GM21717 (cell line): ENCODE measurements at regions not wholly inside any gene's neighbourhood (a gene's known extent, or its start where the extent isn't known, plus 50 kb on each side); places are given as distances from the start of the nearest gene placed in this dataset.
"Not testable (repeated sequence)": the region's sequence is repeated elsewhere in the genome, so short reads cannot be mapped to it uniquely, and the experiment has no call there.

ENCODE experiments used
- ATAC-seq: cut with Tn5 transposase; IDR thresholded peaks from one replicate; pipeline ENCODE4 v1.9.1; 2021; ENCODE audit warnings: mild to moderate bottlenecking, moderate library complexity; ENCODE audit not compliant: unreplicated experiment

DNA sequence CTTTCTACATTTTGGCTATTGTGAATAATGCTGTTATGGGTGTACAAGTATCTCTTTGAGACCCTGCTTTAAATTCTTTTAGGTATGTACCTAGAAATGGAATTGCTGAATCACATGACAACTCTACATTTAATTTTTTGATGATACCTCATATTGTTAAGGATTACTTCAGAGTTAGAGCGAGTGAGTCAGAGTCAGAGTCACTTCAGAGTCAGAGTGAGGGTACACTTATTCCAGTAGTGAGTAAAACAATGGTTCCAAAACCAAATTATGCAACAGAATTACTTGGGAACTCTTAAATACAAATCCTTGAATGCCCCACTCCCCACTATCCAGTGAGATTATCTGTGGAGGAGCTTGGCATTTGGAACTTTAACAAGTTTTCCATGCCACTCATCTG lies 50.3 kb upstream of the SNRK start:
- ATAC-seq, result no peak

DNA sequence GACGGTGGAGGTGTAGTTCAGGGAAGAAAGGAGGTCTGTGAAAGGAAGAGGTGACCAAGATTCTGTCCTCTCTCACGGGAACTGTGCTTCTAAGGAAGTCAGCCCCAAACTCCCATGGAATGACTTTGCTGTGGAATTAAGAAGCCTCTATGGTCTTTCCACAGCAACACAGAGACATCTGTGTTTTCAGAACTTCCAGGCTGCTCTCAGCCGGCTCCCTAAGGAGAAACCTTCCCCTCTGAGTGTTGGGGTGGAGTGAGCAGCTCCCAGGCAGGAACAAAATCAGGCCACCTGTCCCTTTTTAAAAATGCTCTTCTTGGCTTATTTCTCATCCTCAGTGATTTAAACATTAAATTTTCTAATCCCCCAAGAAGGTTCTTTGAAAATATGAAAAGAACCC lies 53.3 kb upstream of the SNRK start:
- ATAC-seq, result no peak

DNA sequence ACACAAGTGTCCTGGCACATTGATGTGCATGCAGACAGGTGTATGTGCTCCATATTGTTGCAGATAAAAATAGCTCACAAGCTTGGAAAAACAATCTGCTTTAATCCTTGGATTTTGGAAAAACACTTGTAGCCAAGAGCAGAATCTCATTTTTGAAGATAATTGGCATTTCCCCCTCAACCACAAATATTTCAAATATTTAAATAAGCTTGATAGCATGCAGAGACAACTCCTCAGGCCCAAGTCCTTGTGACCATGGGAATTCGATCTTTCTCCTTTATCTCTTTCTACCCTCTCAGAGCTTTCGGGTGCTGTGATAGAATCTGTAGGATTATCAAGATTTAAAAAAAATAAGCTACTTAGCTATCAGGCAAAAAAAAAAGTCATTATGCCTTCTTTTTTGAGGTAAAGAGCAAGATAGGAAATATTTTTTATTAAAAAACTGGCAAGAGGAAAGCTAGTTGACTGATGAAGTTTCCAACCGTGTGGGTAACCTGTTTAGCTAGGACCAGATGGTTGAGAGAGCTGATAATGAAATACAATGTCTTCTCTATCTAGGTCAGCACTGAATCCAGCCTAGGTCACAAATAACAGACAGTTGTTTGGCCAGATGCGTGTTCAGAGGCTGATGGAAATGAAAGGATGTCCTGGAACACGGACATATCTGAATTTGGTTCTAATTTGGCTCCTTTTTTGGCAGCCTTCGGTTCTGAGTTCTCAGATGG lies 54.9 kb upstream of the SNRK start:
- no peak for ATAC-seq

DNA sequence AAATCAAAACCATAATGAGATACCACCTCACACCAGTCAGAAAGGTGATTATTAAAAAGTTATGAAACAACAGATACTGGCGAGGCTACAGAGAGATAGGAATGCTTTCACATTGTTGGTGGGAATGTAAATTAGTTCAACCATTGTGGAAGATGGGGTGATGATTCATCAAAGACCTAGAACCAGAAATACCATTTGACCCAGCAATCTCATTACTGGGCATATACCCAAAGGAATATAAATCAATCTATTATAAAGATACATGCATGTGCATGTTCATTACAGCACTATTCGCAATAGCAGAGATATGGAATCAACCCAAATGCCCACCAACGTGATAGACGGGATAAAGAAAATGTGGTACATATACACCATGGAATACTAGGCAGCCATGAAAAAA lies 56.5 kb upstream of the SNRK start:
- not testable (repeated sequence) for ATAC-seq

DNA sequence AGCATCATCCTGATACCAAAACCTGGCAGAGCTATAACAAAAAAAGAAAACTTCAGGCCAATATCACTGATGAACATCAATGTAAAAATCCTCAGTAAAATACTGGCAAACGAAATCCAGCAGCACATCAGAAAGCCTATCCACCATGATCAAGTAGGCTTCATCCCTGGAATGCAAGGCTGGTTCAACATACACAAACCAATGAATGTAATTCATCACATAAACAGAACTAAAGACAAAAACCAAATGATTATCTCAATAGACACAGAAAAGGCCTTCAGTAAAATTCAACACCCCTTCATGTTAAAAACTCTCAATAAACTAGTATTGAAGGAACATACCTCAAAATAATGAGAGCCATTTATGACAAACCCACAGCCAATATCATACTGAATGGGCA lies 58.7 kb upstream of the SNRK start:
- not testable (repeated sequence) for ATAC-seq

DNA sequence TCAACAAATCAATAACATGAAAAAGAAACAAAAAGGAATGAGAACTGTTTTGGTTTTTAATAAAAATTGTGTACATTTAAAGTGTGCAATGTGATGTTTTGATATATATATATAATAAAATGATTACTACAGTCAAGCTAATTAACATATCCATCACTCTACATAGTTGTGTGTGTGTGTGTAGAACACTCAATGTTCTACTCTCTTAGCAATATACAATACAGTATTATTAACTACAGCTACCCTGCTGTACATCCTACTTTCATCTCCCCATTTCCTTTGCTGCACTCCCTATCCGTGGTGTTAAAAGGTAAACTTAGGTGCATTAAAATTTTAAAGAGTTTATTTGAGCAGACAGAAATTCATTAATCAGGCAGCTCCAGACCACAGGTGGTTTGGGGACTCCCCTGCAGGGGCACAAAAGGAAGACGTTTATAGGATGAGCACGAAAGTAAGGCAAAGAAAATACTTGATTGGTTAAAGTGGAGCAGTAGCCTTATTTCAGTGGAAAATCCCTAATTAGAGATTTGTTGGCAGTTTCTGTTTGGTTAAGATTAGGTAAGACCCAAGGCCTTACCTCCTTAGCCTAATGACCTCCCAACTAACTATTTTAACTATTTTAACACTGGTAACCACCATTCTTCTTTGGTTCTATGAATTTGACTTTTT lies 61.8 kb upstream of the SNRK start:
- ATAC-seq, result no peak

DNA sequence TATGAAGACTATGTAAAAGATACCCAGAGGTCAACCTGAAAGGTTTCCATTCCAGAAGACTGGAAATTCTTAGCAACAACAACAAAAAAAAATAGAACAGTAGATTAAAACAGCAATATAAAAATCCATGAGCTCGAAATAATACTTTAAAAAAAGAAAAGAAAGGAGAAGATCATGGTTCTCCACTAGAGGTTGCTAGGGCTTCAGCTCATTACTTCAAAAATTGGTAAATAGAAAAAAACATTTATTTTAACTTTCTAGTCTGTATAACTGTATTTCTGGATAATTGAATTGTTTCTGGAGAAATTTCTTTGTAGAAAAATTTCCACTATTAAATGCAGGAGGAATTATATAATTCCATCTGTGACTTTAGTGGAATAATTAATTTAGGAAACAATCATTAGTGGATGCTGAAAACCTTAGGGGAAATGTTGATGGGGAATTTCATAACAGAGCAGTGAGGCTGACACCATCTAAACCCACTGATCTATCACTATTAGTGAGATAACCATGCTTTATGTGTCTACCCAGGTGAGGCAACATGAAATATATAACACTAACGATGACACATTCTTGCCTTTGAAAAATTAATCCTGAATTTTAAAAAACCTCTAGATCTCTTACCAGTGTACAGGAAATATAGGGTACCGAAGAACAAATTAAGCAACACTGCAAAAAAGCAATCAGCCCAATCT lies 62.5 kb upstream of the SNRK start:
- ATAC-seq, result no peak

DNA sequence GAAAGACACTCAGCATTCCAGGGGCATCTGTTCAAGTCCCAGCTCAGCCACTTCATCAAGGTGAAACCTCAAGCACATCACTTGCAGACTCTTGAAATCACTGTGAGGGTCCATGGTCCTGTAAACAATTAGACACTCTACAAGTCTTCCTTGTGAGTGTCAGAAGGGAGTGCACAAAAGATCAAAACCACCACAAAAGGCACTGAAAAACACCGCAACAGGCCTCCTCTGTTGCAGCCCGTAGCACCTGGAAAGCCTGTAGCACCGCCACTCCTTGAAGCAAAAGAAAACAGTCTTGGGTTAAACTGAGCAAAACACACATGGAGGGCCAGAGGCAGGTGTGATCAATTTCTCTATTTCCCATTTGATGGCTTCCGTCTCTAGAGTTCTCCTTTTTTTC lies 63.8 kb upstream of the SNRK start:
- ATAC-seq, result no peak

DNA sequence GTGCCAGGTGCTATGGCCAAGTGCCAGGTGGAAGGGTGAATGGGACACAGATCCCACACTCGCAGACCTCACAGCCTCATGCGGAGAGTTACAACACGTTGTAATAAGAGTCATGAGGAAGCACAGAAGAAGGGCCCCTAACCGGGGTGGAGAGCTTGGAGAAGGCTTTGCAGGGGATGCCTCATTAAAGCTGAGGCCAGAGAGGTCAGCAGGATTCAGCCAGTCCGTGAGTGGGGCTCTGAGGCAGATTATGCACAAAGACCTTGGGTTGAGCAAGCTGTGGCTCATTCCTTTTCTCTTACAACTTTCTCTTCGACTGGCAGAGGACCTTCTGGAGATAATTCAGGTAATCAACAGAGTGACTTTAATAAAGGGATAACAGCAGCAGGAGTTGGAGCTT lies 65.3 kb upstream of the SNRK start:
- ATAC-seq, result no peak

DNA sequence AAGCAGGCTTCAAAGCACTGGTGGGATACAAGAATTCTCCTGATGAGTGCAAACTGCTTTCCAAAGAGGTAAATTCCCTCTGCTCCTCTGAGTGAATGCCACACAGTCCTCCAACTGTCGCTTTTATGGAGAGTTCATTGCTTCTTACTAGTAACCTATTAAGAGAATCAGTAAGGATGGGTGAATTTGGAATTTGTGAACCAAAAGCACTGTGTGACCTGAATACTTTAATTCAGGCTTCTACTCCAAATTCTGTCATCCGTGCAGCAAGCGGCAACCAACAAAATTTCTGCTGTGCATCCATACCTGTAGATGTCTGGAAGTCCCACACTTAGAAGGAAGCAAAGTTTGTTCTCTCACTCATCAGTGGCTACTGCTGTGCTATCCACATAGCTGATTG lies 66.7 kb upstream of the SNRK start:
- ATAC-seq, result no peak

DNA sequence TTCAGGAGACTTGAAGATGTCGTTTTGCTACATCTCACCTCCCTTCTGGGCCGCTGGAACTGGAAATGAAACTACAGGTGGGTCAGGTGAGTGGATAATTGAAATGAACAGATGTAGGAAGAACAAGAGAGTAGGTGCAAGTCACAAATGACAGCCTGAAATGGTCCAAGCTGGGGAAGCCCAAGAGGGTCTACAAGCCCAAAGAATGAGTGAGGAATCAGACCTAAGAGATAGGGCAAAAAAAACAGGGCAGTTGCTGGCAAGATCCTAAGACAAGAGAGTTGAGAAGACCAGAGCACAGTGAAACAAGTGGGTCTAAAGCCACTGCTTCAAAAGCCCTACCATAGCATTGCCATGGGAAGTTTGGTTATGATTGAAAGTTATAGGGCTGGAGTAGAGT lies 67.4 kb upstream of the SNRK start:
- no peak for ATAC-seq

DNA sequence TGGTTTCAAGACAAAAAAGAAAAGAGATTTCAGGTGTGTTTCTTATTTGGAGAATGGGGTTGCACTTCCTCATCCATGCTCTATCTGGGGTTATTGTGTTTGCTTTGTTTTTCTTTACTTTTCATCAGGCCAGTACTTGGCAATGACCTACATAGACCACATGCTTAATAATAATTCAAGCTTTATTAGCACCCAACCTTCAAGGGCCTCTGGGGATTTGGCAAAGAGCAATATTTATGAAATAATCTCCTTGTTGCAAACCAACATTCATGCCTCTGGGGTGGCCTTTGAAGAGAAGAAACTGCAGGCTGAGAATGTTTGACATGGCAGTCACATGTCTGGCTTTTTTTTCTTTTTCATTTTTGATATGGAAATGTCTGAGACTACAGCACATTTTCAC lies 68.2 kb upstream of the SNRK start:
- ATAC-seq, result no peak

DNA sequence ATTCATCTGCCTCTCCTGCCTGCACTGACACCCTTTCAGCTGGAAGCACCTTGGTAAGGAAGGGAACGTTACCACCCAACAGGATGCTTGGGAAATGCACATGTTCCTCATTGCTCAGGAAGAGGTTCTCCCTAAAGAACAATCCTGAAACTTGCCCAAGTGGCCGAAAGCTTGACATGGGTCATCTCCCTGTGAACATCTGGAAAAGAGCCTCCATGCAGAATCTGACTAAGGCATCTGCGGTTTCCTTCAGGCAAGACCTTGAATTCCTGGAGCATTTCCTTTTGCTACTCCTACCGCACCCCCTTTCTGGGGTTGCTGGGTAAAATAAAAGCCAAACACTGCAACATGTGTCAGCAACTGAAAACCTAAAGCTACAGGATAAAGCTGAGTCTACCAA lies 68.7 kb upstream of the SNRK start:
- ATAC-seq, result no peak

DNA sequence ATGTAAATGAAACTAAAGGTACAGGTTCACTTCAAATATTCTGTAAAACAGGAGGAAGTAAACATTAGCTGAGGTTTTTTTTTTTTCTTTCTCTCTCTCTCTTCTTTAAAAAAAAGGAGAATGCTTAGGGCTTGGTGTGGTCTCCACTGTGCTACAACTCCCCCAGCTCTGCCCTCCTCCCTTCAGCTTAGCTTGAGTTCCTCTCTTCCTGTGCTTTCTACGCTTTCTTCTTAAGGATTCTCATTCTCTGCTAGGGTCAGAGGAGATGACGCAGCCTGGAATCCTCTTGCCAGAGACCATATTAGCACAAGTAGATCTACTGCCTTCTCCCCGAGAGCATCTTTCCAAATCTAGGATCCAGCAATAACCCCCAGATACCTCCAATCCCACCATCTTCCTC lies 69.1 kb upstream of the SNRK start:
- ATAC-seq, result no peak

DNA sequence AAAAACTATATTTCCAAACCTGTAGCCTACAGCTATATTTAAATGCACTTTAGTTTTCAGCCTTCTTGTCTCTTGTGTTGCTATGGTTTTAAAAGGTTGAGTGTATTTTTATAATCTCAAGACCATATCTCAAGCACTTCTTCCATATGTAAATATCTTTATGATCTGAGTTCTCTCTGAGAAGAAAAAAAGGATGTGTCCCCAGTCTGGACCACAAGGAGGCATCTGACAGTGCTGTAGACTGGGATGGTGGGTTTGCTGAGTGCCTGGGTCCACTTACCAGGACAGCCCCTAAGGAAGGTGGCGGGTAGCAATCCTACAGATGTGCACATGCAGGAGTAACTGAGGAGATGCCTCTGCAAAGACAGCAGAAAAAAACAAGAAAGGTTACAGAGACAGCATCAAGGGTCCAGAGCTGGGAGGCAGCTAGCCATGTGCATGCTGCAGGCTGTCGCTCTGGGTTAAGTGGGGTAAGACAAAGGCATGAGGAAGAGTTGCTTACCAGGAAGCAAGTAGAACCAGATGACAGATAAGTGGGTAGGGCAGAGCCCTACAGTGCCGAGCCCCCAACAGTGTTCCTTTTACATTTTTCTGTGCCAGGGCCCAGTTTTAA lies 70.6 kb upstream of the SNRK start:
- no peak for ATAC-seq

DNA sequence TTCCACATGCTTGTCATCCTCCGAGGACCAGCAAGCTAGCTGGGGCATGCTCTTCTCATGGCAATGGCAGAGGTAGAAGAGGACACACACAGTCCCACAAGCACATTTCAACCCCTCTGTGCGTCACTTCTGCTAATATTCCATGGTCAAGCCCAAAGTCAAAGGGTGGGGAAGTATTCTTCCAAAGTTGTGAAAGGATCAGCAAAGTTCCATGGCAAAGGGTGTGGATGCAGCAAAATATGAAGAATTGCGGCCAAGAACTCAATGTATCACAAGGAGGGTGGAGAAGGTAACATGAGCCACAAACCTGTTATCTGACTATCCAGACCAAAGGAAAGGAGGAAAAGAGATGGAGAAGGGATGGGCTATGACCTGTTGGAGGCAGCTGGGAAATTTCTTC lies 71.2 kb upstream of the SNRK start:
- ATAC-seq, result no peak

DNA sequence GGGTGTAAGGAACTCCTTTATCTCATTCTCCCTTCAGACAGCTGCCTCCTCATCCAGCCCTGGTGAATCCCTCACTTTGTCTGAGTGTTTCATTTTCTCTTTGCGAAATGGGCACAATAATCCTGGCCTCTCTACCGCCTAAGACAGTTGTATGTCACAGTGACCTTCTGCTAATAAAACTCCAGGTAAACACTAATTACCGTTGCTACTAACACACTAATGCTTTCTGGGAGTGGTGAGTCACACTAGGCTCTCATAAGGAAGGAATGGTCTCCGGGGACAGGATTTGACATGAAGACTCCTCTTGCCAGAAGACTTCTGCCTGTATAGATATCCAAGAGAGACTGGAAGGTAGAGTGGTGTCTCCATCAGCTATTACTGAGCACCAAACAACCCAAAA lies 71.7 kb upstream of the SNRK start:
- ATAC-seq, result no peak

DNA sequence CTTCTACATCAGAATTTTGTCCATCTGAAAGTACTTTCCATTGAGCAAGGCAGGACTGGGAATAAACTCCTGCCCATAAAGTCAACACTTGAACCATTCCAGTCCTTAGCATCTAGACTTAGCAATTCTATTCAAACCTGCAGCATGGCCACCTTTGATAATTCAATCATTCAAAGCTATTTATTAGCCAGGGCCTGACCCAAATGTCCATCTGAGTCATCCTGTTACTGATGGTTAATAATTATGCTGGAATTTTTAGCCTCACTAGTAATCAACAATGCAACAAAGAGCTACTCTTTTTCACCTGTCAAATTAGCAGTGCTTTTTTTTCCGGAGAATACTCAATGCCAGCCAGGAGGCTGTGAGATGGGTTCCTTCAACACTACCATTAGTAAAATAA lies 72.7 kb upstream of the SNRK start:
- ATAC-seq, result no peak

DNA sequence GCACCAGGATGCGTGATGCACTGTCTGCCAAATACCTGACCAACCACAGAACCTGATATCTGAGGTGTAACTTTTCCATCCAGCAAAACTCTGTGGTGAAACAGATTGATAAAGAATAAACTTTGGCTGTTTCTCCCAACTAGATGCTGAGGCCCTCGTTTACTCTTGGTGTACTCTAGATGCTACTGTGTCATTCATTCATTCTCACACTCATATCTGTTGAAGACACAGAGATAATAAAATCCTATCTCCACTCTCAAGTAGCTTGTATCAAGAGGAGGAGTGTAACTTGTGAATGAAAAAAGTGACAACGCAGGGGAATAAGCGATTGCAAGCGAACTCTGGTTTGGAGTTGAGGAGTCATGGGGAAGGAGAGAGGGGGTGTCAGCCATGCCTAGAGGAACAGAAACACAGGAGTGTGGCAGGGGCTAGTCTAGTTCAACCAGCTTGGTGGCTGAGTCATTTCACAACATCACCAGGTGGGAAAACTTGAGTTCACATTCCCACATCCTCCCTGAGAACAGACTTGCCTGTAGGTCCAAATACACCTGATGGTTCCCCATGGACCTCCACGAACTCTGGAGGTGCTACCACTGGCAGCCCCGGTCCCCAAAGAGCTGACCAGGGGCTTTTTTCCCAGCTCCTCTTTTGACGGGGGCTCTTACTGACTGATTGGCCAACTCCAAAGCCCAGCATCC lies 73.3 kb upstream of the SNRK start:
- no peak for ATAC-seq

DNA sequence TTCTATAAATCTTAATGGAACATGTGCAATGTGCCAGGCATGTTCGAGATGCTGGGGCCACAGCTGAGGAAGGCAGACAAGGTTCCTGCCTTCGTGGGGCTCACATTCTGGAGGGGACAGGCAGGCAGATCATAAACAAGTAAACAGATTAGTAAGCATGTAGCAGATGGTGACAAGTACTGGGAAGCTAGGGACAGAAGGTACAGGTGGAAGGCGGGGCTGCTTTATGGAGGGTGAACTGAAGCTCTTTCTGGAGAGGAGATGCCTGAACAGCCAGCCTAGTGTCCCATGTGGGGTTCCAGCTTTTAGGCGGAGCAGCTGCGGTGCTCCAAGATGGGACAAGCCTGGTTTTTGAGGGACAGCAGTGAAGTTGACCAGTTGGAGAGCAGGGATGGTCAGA lies 74.7 kb upstream of the SNRK start:
- no peak for ATAC-seq
